Lower lobe of right lung (tissue), 2 donors: ENCODE measurements at regions not wholly inside any gene's neighbourhood (a gene's known extent, or its start where the extent isn't known, plus 50 kb on each side); places are given as distances from the start of the nearest gene placed in this dataset.

Experiments used
- ATAC-seq, 2 donors: fragments of 200-7000 bp; cut with Tn5 transposase; one replicate each; pipeline ENCODE4 v1.9.1; 2020 to 2022; ENCODE audit warnings: mild to moderate bottlenecking in 2 of 2, moderate library complexity in 2 of 2
- DNase-seq: peaks from one replicate; pipeline ENCODE4 v3.0.0-alpha.2; 2020
- H3K27ac ChIP-seq: fragments of 200-600 bp; one replicate; pipeline ENCODE4 v1.8.0; 2022
- H3K27me3 ChIP-seq: fragments of 200-600 bp; one replicate; pipeline ENCODE4 v1.8.0; 2022; ENCODE audit warnings: low read depth
- H3K36me3 ChIP-seq: fragments of 200-600 bp; one replicate; pipeline ENCODE4 v1.8.0; 2022; ENCODE audit warnings: mild to moderate bottlenecking
- H3K4me1 ChIP-seq: fragments of 200-600 bp; one replicate; pipeline ENCODE4 v1.8.0; 2022
- H3K4me3 ChIP-seq: fragments of 200-600 bp; one replicate; pipeline ENCODE4 v1.8.0; 2022; ENCODE audit warnings: mild to moderate bottlenecking
- H3K9me3 ChIP-seq: fragments of 200-600 bp; one replicate; pipeline ENCODE4 v1.8.0; 2022
- intact Hi-C: fragments of 100-400 bp; cut with DNase I; formaldehyde crosslinking; loops from one replicate; pipeline ENCODE4 v1.11.0; 2022
- TF ChIP-seq, protein P1 (sequence below): fragments of 200-600 bp; IDR thresholded peaks from one replicate; pipeline ENCODE4 v1.8.0; 2022; ENCODE audit warnings: antibody characterized with exemption, mild to moderate bottlenecking
- donor health status: DM: no; HTN: yes; CAD: no; lungs with severe emphysema.

DNA sequence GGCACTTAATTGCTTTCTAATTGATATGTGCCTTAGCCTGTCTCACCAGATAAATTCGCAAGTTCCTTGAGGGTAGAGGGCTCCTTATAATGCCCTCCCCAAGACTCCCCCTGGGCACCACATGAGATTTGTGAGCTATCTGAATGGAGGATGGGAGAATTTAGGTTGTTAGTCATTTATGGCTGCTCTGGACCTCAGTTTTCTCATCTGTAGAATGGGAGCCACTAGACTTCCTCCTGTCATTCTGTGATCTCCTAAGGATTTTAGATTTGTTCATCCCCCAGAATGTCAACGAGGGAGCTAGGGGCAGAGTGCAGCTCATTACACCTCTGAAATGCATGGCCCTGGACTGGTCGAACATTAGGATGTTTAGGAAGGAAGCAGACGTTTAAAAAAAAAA lies 294.6 kb downstream of the MIAT start:
- H3K27me3 ChIP-seq: peaks cover 12% of the 10 kb centered on the region
- H3K27ac ChIP-seq: no peak overlapping the region
- no peaks in the 10 kb centered on the region for H3K36me3 ChIP-seq
- no peak overlapping the region for H3K4me3 ChIP-seq
- H3K4me1 ChIP-seq: no peaks in the 10 kb centered on the region
- DNase-seq (no peak), ATAC-seq (no peak)
- intact Hi-C loops: no loop called here
- no peaks in the 10 kb centered on the region for H3K9me3 ChIP-seq
- TF ChIP-seq, protein P1, sequence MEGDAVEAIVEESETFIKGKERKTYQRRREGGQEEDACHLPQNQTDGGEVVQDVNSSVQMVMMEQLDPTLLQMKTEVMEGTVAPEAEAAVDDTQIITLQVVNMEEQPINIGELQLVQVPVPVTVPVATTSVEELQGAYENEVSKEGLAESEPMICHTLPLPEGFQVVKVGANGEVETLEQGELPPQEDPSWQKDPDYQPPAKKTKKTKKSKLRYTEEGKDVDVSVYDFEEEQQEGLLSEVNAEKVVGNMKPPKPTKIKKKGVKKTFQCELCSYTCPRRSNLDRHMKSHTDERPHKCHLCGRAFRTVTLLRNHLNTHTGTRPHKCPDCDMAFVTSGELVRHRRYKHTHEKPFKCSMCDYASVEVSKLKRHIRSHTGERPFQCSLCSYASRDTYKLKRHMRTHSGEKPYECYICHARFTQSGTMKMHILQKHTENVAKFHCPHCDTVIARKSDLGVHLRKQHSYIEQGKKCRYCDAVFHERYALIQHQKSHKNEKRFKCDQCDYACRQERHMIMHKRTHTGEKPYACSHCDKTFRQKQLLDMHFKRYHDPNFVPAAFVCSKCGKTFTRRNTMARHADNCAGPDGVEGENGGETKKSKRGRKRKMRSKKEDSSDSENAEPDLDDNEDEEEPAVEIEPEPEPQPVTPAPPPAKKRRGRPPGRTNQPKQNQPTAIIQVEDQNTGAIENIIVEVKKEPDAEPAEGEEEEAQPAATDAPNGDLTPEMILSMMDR: no peak

DNA sequence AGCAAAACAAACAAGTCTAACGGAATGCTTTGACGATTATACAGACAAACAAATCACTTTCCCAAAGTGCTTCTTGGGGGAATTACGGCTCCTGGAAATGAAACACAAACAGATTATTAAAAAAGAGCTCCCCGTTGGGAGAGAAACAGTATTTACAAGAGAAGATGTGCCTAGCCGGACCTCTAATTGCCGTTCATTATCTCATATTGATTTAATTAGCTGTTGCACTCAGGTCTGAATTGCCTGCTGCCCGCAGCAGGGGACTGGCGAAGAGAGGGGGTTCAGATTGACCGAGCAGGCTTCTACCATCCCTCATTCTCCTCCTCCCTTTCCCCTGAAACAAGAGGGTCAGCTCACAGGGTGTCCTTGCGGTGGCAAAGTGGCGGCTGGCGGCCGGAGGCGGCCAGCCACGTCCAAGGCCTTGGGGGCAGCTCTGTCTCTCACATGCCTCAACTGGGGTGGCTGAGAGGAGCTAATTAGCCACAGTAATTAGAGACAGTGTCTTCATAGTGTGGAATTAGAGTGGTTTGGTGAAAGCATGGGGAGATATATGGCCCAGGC lies 295.1 kb downstream of the MIAT start:
- ATAC-seq (no peak), DNase-seq (no peak)
- TF ChIP-seq, protein P1: no peak
- Histone ChIP-seq H3K9me3 (no peaks in the 10 kb centered on the region), H3K4me1 (no peaks in the 10 kb centered on the region), H3K27me3 (peaks cover 12% of the 10 kb centered on the region), H3K36me3 (no peaks in the 10 kb centered on the region), H3K27ac (no peak overlapping the region), H3K4me3 (no peak overlapping the region)
- intact Hi-C loops: no loop called here

DNA sequence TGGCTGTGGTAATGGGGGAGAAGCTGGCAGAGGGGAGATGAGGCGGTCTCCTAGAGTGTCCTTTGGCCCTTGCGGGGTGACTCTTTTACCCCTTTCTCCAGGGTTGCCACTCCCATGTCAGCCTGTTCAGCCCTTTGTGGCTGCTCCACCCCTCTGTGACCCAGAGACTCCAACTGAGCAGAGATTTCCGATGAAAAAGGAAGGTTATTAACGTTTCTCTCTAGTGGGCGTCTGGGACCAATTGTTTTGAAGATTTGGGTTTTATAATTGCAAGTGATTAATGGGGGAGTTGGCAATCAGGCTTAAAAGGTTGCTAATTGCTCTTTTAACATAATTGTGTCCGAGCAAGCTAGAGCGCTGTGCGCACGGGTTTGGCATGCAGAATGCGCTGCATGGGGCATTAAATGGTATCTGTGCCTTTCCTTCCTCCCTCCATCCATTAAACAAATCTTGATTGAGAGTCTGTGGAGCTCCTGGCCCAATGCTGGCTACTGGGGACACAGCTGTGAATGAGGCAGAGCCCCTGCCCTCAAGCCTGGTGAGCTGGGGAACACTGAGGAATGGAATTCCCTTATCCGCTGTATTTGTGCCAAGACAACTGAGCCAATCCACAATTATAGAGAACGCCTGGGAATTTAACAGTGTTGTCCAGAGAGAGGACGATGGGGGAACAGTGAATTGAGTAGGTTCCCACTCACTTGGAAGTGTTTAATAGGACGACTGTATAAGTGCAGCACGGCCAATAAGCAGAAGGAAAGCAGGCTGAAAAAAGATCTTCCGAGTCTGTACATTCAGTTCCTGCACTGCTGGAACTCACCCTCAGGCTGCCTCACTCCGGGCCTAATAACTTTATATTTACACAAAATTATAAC lies 295.9 kb downstream of the MIAT start:
- Histone ChIP-seq H3K27ac (no peak overlapping the region), H3K36me3 (no peaks in the 10 kb centered on the region), H3K27me3 (peaks cover 12% of the 10 kb centered on the region), H3K4me1 (no peaks in the 10 kb centered on the region), H3K9me3 (no peaks in the 10 kb centered on the region), H3K4me3 (no peak overlapping the region)
- TF ChIP-seq, protein P1: no peak
- ATAC-seq: no peak
- intact Hi-C loops: no loop called here
- no peak for DNase-seq

DNA sequence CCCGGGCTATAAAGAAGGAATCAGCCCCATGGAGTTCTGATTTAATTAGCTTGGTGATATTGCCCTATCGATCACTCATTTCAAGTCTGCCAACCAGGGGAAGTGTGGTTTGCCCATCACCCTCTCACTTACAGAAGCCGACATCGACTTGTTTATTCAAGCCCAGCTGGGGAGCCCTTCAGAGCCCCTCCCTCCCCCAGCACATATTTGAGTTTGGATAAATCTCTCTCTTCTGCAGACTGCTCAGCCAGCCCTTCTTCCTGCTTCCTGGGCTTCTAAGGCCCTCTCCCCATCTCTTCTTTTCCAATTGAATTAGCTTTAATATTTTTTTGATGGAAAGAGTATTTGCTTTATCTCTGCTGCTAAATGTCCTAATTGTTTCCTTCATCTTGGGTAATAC lies 299.0 kb downstream of the MIAT start:
- Histone ChIP-seq H3K36me3 (no peaks in the 10 kb centered on the region), H3K9me3 (no peaks in the 10 kb centered on the region), H3K4me1 (no peaks in the 10 kb centered on the region), H3K4me3 (no peak overlapping the region), H3K27me3 (peaks cover 12% of the 10 kb centered on the region), H3K27ac (no peak overlapping the region)
- intact Hi-C loops: no loop called here
- TF ChIP-seq, protein P1: no peak
- ATAC-seq (no peak), DNase-seq (no peak)

DNA sequence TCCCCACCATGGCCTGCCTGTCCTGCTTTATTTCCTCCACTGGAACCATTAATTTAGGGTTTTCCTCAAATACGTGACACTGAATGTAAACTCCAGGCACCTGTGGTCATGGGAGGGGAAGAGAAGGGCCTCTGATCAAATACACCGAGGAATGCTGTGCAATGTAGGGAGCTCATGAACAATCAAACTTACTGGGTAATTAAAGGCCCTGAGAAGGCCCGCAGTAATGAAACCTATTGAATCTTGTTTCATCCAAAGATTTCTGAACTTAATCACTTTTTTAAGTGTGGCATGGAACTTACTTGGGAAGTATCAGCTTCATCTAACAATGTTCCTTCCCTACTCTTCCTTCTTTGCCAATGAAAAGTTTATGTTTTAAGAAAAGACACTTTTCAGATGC lies 299.8 kb downstream of the MIAT start:
- no peak overlapping the region for H3K4me3 ChIP-seq
- peaks cover 12% of the 10 kb centered on the region for H3K27me3 ChIP-seq
- H3K36me3 ChIP-seq: no peaks in the 10 kb centered on the region
- no peaks in the 10 kb centered on the region for H3K4me1 ChIP-seq
- intact Hi-C loops: no loop called here
- H3K9me3 ChIP-seq: no peaks in the 10 kb centered on the region
- TF ChIP-seq, protein P1: no peak
- DNase-seq: no peak
- H3K27ac ChIP-seq: no peak overlapping the region
- ATAC-seq: no peak
